Testis (tissue), 2 donors: ENCODE measurements at regions not wholly inside any gene's neighbourhood (a gene's known extent, or its start where the extent isn't known, plus 50 kb on each side); places are given as distances from the start of the nearest gene placed in this dataset.

Source experiments
- DNase-seq: peaks from one replicate; pipeline ENCODE4 v3.0.0-alpha.2; 2019
- H3K27ac ChIP-seq, 2 donors: fragments of 200-600 bp; sonication (generic); one replicate each; pipeline ENCODE4 v1.5.1; 2019
- H3K27me3 ChIP-seq: fragments of 200-600 bp; sonication (generic); one replicate; pipeline ENCODE4 v1.5.1; 2019
- H3K36me3 ChIP-seq: fragments of 200-600 bp; sonication (generic); one replicate; pipeline ENCODE4 v1.5.1; 2017; ENCODE audit warnings: low read depth; ENCODE audit errors: missing control alignments
- H3K4me1 ChIP-seq: fragments of 200-600 bp; sonication (generic); one replicate; pipeline ENCODE4 v1.5.1; 2019
- H3K4me3 ChIP-seq, 2 donors: fragments of 200-600 bp; sonication (generic); one replicate each; pipeline ENCODE4 v1.5.1; 2017 to 2019
- H3K9me3 ChIP-seq: fragments of 200-600 bp; sonication (generic); one replicate; pipeline ENCODE4 v1.5.1; 2017
- CTCF ChIP-seq, 3 experiments: fragments of 450-650 bp in 2 of 3; fragments of 200-600 bp in 1 of 3; sonication (generic) in 1 of 3; IDR thresholded peaks; one replicate each; pipeline ENCODE4 v1.5.1; 2016 to 2019; ENCODE audit warnings: antibody characterized with exemption in 3 of 3, mild to moderate bottlenecking in 2 of 3, moderate library complexity in 1 of 3
- POLR2A ChIP-seq: fragments of 450-650 bp; IDR thresholded peaks from one replicate; pipeline ENCODE4 v1.6.1; 2017; ENCODE audit warnings: antibody characterized with exemption, mild to moderate bottlenecking, moderate library complexity
- WGBS, 2 donors: methylation state at CpG; one replicate each; pipeline ENCODE4 v1.1.5; 2018; 5-methylcytosine and 5-hydroxymethylcytosine counted together
- intact Hi-C: fragments of 100-400 bp; cut with DNase I; formaldehyde crosslinking; loops from one replicate; pipeline ENCODE4 v1.15.1; 2023; ENCODE audit warnings: low total_unique reads

DNA sequence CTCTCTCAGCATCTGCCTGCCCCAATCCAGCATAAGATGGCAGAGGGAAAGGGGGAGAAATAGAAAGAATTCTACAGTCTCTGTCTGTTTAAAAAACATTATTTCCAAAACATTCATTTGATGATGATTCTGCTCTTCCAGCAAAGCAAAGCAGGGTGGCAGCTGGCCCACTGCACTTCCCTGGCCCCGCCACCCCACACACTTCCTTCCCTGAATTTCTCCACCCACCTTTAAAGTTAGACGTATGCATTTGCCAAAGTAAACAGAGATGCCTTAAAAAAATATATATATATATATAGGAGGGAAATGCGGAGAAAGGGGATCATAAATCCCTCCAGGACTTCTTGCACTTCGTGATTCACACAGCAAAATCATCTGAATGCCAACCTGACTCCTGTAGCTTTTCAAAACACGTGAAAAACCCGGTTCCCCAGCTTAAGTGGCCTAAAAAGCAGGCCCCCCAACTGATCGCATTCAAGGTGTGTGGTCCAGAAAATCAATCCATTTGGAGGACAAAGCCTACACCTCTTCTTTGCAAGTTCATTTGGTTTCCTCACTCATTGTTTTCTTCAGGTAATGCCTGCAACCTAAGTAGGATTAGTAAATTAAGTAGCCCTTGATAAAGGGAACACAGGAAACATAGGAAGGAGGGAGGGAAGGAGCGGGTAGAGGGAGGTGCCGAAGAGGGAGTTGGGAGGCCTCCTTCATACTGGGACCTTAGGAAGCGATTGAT, 68.8 kb downstream of the LLPH start:
- no peaks in the 10 kb centered on the region for H3K36me3 ChIP-seq
- no peak for DNase-seq
- no peaks in the 10 kb centered on the region for H3K27me3 ChIP-seq
- H3K4me1 ChIP-seq, result no peaks in the 10 kb centered on the region
- H3K27ac ChIP-seq, result no peak overlapping the region
- intact Hi-C loops, result no loop called here
- no peak overlapping the region for H3K4me3 ChIP-seq
- TF ChIP-seq CTCF (IDR thresholded peaks at IDR 0.05), result no peak
- TF ChIP-seq POLR2A, result no peak
- 53 to 58% methylated on average over 10 of the region's 10 CpGs for WGBS, 2 donors
- H3K9me3 ChIP-seq, result no peaks in the 10 kb centered on the region

DNA sequence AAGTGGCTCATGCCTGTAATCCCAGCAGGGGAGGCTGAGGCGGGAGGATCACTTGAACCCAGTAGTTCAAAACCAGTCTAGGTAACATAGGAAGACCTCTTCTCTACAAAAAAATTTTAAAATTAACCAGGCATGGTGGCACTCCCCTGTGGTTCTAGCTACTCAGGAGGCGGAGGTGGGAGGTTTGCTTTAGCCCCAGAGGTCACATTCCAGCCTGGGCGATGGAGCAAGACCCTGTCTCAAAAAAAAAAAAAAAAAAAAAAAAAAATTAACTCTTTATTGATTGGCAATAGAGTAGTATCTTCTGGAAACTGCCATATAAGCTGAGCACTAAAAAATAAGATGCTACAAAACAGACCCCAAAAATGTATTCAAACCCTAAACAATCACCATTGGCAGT, 69.5 kb downstream of the LLPH start:
- H3K4me3 ChIP-seq, result no peak overlapping the region
- H3K9me3 ChIP-seq, result no peaks in the 10 kb centered on the region
- no peaks in the 10 kb centered on the region for H3K36me3 ChIP-seq
- TF ChIP-seq POLR2A, result no peak
- TF ChIP-seq CTCF (IDR thresholded peaks at IDR 0.05), result no peak
- no peaks in the 10 kb centered on the region for H3K4me1 ChIP-seq
- intact Hi-C loops, result no loop called here
- DNase-seq, result no peak
- 79 to 83% methylated on average over 3 of the region's 3 CpGs for WGBS, 2 donors
- no peak overlapping the region for H3K27ac ChIP-seq
- no peaks in the 10 kb centered on the region for H3K27me3 ChIP-seq

GRCh38 chr12:66060163-66060907, 70.2 kb downstream of the LLPH start:
- Histone ChIP-seq H3K27me3 (no peaks in the 10 kb centered on the region), H3K27ac (no peak overlapping the region), H3K9me3 (no peaks in the 10 kb centered on the region), H3K36me3 (no peaks in the 10 kb centered on the region), H3K4me3 (no peak overlapping the region), H3K4me1 (no peaks in the 10 kb centered on the region)
- no peak for DNase-seq
- 53 to 66% methylated on average over 2 of the region's 2 CpGs for WGBS, 2 donors
- intact Hi-C loops, result no loop called here
- TF ChIP-seq POLR2A (no peak), CTCF (IDR thresholded peaks at IDR 0.05) (no peak)

GRCh38 chr12:66059666-66060065, 70.9 kb downstream of the LLPH start:
- DNase-seq, result no peak
- no peaks in the 10 kb centered on the region for H3K36me3 ChIP-seq
- H3K4me3 ChIP-seq, result no peak overlapping the region
- TF ChIP-seq CTCF (IDR thresholded peaks at IDR 0.05) (no peak), POLR2A (no peak)
- intact Hi-C loops, result no loop called here
- no peaks in the 10 kb centered on the region for H3K27me3 ChIP-seq
- H3K9me3 ChIP-seq, result no peaks in the 10 kb centered on the region
- no peaks in the 10 kb centered on the region for H3K4me1 ChIP-seq
- H3K27ac ChIP-seq, result no peak overlapping the region
- WGBS, 2 donors, result 82 to 85% methylated on average over 5 of the region's 5 CpGs
